Jurkat, Clone E6-1 (cell line): ENCODE measurements at regions not wholly inside any gene's neighbourhood (a gene's known extent, or its start where the extent isn't known, plus 50 kb on each side); places are given as distances from the start of the nearest gene placed in this dataset.
"Not testable (repeated sequence)": the region's sequence is repeated elsewhere in the genome, so short reads cannot be mapped to it uniquely, and the experiment has no call there.

Experiments used
- DNase-seq: peaks from one replicate; pipeline ENCODE4 v3.0.0-alpha.2; 2011; ENCODE audit warnings: low read depth, low spot score
- H3K4me3 ChIP-seq: 2 replicates; pipeline ENCODE4 v1.5.1; 2011; ENCODE audit warnings: mild to moderate bottlenecking, low read length, control low read depth, moderate library complexity

DNA sequence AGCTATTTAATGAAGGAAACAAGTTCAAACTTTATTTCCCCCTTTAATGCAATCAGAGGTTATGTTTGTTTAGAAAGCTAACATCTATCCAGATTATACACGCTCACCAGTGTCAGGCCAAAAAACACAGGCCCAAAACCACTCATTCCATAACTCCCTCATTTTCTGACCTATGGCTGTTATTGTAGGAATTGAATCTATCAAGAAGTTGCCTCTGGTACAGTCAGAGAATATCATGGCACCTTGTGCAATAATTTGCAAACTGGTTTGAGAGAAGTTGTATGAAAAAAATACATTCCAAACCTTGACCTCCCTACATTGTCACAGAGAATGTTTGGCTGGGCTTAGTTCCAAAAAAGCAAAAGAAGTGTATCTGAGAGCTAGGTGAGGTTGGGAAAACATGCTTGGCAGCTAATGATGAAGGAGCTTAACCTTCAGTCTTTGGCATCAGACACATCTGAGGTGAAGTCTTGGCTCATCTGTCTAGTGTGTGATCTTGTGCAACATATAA is 591.0 kb downstream of the ANKRD50 start:
- H3K4me3 ChIP-seq: no peak overlapping the region
- no peak for DNase-seq

GRCh38 chr4:124123181-124123580 is 589.4 kb downstream of the ANKRD50 start:
- DNase-seq: no peak
- H3K4me3 ChIP-seq: no peak overlapping the region

GRCh38 chr4:124123721-124124120 is 588.8 kb downstream of the ANKRD50 start:
- no peak for DNase-seq
- H3K4me3 ChIP-seq: no peak overlapping the region

- H3K4me3 ChIP-seq, DNase-seq: not testable (repeated sequence)
Observed at GRCh38 chr4:124131324-124131723, 581.2 kb downstream of the ANKRD50 start.

DNA sequence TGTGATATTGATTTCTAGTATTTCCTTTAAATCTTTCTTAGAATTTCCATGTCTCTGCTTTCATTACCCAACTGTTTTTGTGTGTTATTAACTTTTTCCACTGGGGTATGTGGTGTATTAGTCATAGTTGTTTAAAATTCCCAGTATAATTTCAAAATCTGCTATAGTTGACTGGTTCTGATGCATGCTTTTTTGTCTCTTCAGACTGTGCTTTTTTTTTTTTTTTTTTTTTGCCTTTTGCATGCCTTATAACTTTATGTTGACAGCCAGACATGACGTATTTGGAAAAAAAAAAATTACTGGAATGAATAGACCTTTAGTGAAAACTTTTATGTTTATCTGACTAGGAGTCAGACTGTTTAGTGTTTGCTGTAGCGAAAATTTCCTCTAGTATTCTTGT is 580.4 kb downstream of the ANKRD50 start:
- H3K4me3 ChIP-seq: no peak overlapping the region
- no peak for DNase-seq

- no peak for DNase-seq
- H3K4me3 ChIP-seq: no peak overlapping the region
Observed at GRCh38 chr4:124133753-124134152, 578.8 kb downstream of the ANKRD50 start.

- no peak overlapping the region for H3K4me3 ChIP-seq
- no peak for DNase-seq
Observed at GRCh38 chr4:124135409-124135813, 577.1 kb downstream of the ANKRD50 start.

GRCh38 chr4:124139044-124139443 is 573.5 kb downstream of the ANKRD50 start:
- no peak overlapping the region for H3K4me3 ChIP-seq
- DNase-seq: no peak

- DNase-seq: no peak
- H3K4me3 ChIP-seq: no peak overlapping the region
Observed at GRCh38 chr4:124143632-124144031, 568.9 kb downstream of the ANKRD50 start.

GRCh38 chr4:124144238-124144654 is 568.3 kb downstream of the ANKRD50 start:
- no peak for DNase-seq
- H3K4me3 ChIP-seq: no peak overlapping the region

- DNase-seq: no peak
- H3K4me3 ChIP-seq: no peak overlapping the region
Observed at GRCh38 chr4:124146068-124146467, 566.5 kb downstream of the ANKRD50 start.

DNA sequence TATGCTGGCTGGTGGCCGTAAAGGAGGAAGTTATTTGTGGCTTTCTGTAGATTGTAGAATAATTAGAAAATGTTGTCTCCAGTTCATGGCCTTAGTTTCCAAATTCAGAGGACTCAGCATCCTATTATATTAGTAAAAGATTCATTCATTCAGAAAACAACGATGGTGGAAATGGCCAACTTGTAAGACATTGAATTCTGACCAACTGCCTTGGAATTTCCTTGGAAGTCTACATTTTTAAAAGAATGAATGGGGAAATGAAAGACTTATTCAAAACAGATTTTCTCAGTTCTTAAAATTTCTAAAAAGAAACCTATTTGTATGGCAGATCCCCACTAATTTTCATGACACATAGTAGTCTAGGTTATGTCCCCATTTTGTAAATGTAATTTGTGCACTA is 561.5 kb downstream of the ANKRD50 start:
- no peak overlapping the region for H3K4me3 ChIP-seq
- DNase-seq: no peak

- no peak for DNase-seq
Observed at GRCh38 chr4:124152132-124152531, 560.4 kb downstream of the ANKRD50 start.

DNA sequence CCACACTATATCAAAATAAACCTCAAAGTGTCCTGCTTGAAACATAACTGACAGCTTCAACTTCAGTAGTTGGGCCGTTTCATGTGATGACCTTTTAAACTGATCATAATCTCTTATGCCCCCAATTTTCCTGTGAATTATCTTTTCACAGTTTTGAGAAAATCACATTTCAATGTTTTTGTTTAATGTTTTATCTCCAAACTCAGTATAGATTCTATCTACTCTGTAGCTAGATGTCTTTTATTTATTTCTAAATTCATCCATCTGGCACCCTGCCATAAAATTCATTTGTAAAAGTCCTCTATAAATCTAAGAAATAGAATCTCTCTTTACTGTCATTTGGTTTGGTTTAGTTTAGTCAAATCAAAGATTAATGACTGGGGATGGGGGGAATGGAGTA is 557.3 kb downstream of the ANKRD50 start:
- H3K4me3 ChIP-seq: no peak overlapping the region
- DNase-seq: no peak

More at GRCh38 chr4:124152132-124152531, 560.4 kb downstream of the ANKRD50 start:
- no peak overlapping the region for H3K4me3 ChIP-seq

GRCh38 chr4:124157396-124158083 is 555.0 kb downstream of the ANKRD50 start:
- H3K4me3 ChIP-seq: no peak overlapping the region
- no peak for DNase-seq

DNA sequence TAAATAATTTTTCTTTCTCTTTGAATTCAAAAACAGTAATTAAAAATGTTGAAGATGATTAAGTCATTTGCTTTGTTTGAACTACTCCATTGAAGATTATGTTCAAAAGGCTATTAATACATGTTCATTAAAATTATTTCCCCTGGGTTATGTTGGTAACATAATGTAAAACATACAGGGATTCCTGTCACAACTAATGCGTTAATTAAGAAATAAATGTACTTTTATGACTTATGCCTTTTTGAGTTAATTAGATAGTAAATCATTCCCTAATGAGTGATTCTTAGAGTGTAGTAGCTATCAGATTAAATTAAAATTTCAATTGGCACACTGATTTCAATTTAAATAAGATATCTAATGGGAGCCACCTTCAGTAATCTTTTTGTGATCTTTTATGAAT is 549.1 kb downstream of the ANKRD50 start:
- DNase-seq: no peak
- H3K4me3 ChIP-seq: no peak overlapping the region

GRCh38 chr4:124167602-124168001 is 544.9 kb downstream of the ANKRD50 start:
- H3K4me3 ChIP-seq: no peak overlapping the region
- DNase-seq: no peak

DNA sequence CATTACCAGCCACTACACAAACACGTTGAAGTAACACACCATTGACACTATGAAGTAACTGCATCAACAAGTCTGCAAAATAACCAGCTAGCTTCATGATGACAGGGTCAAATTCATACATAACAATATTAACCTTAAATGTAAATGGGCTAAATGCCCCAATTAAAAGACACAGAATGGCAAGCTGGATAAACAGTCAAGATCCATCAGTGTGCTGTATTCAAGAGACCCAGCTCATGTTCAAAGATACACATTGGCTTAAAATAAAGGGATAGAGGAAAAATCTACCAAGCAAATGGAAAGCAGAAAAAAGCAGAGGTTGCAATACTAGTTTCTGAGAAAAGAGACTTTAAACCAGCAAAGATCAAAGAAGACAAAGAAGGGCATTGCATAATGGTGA is 543.0 kb downstream of the ANKRD50 start:
- not testable (repeated sequence) for DNase-seq, H3K4me3 ChIP-seq

GRCh38 chr4:124173912-124174311 is 538.6 kb downstream of the ANKRD50 start:
- H3K4me3 ChIP-seq: no peak overlapping the region
- DNase-seq: no peak

DNA sequence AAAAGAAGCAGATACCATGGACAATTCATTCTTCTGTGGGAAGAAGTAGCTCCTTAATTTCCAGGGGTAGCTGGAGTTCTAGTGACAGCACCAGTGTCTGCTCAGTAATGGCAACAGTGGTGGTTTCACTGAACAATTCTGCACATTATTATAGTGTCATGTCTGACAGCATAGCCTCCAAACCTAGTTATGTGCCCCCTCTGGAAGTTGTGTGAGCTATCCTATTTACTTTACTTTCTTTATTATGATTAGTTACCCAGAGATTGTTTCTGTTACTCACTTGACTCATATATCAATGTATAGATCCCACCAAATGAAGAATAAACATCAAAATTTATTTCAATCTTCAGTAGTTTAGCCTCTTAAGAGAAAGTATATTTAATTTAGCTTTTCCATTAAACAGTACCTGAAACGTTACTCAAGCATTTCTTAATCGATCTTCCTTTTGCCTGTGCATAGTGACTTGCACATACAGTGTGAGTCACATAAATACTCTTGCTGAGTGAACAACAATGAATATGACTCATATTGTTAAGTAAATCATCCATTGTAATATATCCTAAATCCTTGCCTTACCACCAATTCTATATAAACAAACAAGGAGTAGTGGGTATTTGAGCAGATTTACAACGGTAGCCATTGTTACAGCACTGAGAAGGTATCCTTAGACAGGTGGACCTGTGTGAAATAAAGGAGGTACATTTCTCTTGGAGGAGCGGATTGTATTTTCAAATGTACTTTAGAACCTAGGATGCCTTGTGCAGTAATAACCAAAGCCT is 534.7 kb downstream of the ANKRD50 start:
- no peak for DNase-seq
- H3K4me3 ChIP-seq: no peak overlapping the region
